ENCODE measurements at regions not wholly inside any gene's neighbourhood (a gene's known extent, or its start where the extent isn't known, plus 50 kb on each side); places are given as distances from the start of the nearest gene placed in this dataset.
"Not testable (repeated sequence)": the region's sequence is repeated elsewhere in the genome, so short reads cannot be mapped to it uniquely, and the experiment has no call there.

GRCh38 chr18:60017371-60017770, 117.6 kb downstream of the PMAIP1 start:
- Histone ChIP-seq H3K79me2 (ENCODE audit: insufficient read depth) (no peaks in the 10 kb centered on the region), H3K9ac (no peak overlapping the region), H3K4me2 (no peak overlapping the region), H3K4me3 (ENCODE audit: low read depth in 2 of 2, low read length in 1 of 2) (no peak overlapping the region), H3K27ac (ENCODE audit: low read depth in 2 of 2, low read length in 1 of 2) (no peak overlapping the region), H3K27me3 (ENCODE audit: insufficient read depth) (no peaks in the 10 kb centered on the region), H3K9me3 (no peaks in the 10 kb centered on the region; the same call in 1 of the 2 replicates), H3F3A (replicated peaks; ENCODE audit: insufficient read depth) (peaks cover under 1% of the 10 kb centered on the region), H3K36me3 (replicated peaks in 1 of 2; ENCODE audit: control insufficient read depth in 1 of 2, insufficient read depth in 2 of 2, low read length in 1 of 2) (no peaks in the 10 kb centered on the region), H3K4me1 (ENCODE audit: control insufficient read depth in 1 of 2, insufficient read depth in 2 of 2, low read depth in 1 of 2, low read length in 1 of 2) (peaks cover 0 to 36% of the 10 kb centered on the region in 2 experiments; a peak in 3 of 4 replicates), H2AFZ (ENCODE audit: low read depth) (no peak overlapping the region), H3K9me2 (no peaks in the 10 kb centered on the region), H4K20me1 (ENCODE audit: insufficient read depth) (no peaks in the 10 kb centered on the region)
- TF ChIP-seq CTCF (IDR thresholded peaks at IDR 0.05) (no peak), JUND (IDR thresholded peaks at IDR 0.05) (no peak), RFX5 (IDR thresholded peaks at IDR 0.05; ENCODE audit: low read length) (no peak), SIN3A (IDR thresholded peaks at IDR 0.05; ENCODE audit: borderline replicate concordance, low read depth, low read length) (no peak), GATA2 (CRISPR knock-in tag; IDR thresholded peaks at IDR 0.05) (no peak), NFIC (IDR thresholded peaks at IDR 0.05; ENCODE audit: borderline replicate concordance) (no peak), FOXM1 (IDR thresholded peaks at IDR 0.05; ENCODE audit: low read depth) (no peak), POLR2AphosphoS5 (IDR thresholded peaks at IDR 0.05; ENCODE audit: low read depth, low read length) (no peak), TCF12 (IDR thresholded peaks at IDR 0.05) (no peak), EP300 (IDR thresholded peaks at IDR 0.05; ENCODE audit: borderline replicate concordance in 1 of 2, low read depth in 1 of 2, low read length in 1 of 2) (no peak)
- WGBS (ENCODE audit: low lambda C conversion rate) = 97% methylated on average over 22 of the region's 22 CpGs
- ChIA-PET POLR2A (no interaction called here), CTCF (no interaction called here)
- DNase-seq = no peak

GRCh38 chr18:60015826-60016225, 116.0 kb downstream of the PMAIP1 start:
- H3K9me2 ChIP-seq; H3K9me3 ChIP-seq; H3K36me3 ChIP-seq (replicated peaks in 1 of 2; ENCODE audit: control insufficient read depth in 1 of 2, insufficient read depth in 2 of 2, low read length in 1 of 2); H3K27me3 ChIP-seq (ENCODE audit: insufficient read depth); DNase-seq; CTCF ChIA-PET; H3F3A ChIP-seq (replicated peaks; ENCODE audit: insufficient read depth); H3K4me3 ChIP-seq (ENCODE audit: low read depth in 2 of 2, low read length in 1 of 2); H3K4me2 ChIP-seq; H2AFZ ChIP-seq (ENCODE audit: low read depth); H3K9ac ChIP-seq; H4K20me1 ChIP-seq (ENCODE audit: insufficient read depth); POLR2A ChIA-PET; H3K79me2 ChIP-seq (ENCODE audit: insufficient read depth); H3K27ac ChIP-seq (ENCODE audit: low read depth in 2 of 2, low read length in 1 of 2): not testable (repeated sequence)
- peaks cover 0 to 21% of the 10 kb centered on the region in 2 experiments; a peak in 3 of 4 replicates for H3K4me1 ChIP-seq (ENCODE audit: control insufficient read depth in 1 of 2, insufficient read depth in 2 of 2, low read depth in 1 of 2, low read length in 1 of 2)

GRCh38 chr18:60013148-60013547, 113.4 kb downstream of the PMAIP1 start:
- H3K27ac ChIP-seq (ENCODE audit: low read depth in 2 of 2, low read length in 1 of 2); H3K36me3 ChIP-seq (replicated peaks in 1 of 2; ENCODE audit: control insufficient read depth in 1 of 2, insufficient read depth in 2 of 2, low read length in 1 of 2); H3K9ac ChIP-seq; DNase-seq; H3K4me1 ChIP-seq (ENCODE audit: control insufficient read depth in 1 of 2, insufficient read depth in 2 of 2, low read depth in 1 of 2, low read length in 1 of 2); H3K27me3 ChIP-seq (ENCODE audit: insufficient read depth); H3K9me2 ChIP-seq; POLR2A ChIA-PET; H3F3A ChIP-seq (replicated peaks; ENCODE audit: insufficient read depth); H3K9me3 ChIP-seq; H3K79me2 ChIP-seq (ENCODE audit: insufficient read depth); H4K20me1 ChIP-seq (ENCODE audit: insufficient read depth); H3K4me3 ChIP-seq (ENCODE audit: low read depth in 2 of 2, low read length in 1 of 2); H2AFZ ChIP-seq (ENCODE audit: low read depth); H3K4me2 ChIP-seq: not testable (repeated sequence)
- WGBS (ENCODE audit: low lambda C conversion rate) = 85% methylated on average over 9 of the region's 9 CpGs
- CTCF ChIA-PET = interaction anchor here (1.0 to 1.5 kb wide), 2 partner anchors 18 to 24 kb away, joined by 3 to 4 read pairs; no protein-coding TSS in a partner anchor
